Stimulated activated CD4-positive, alpha-beta T cell treated with anti-CD3 and anti-CD28 coated beads, Interleukin-1b, Interleukin-23, amount 100 ng/mL, for 4 hours (primary cell): ENCODE measurements at regions not wholly inside any gene's neighbourhood (a gene's known extent, or its start where the extent isn't known, plus 50 kb on each side); places are given as distances from the start of the nearest gene placed in this dataset.

Experiments used
- DNase-seq, 2 donors: peaks; one replicate each; pipeline ENCODE4 v3.0.0-alpha.2; 2020; ENCODE audit warnings: low read depth in 2 of 2

DNA sequence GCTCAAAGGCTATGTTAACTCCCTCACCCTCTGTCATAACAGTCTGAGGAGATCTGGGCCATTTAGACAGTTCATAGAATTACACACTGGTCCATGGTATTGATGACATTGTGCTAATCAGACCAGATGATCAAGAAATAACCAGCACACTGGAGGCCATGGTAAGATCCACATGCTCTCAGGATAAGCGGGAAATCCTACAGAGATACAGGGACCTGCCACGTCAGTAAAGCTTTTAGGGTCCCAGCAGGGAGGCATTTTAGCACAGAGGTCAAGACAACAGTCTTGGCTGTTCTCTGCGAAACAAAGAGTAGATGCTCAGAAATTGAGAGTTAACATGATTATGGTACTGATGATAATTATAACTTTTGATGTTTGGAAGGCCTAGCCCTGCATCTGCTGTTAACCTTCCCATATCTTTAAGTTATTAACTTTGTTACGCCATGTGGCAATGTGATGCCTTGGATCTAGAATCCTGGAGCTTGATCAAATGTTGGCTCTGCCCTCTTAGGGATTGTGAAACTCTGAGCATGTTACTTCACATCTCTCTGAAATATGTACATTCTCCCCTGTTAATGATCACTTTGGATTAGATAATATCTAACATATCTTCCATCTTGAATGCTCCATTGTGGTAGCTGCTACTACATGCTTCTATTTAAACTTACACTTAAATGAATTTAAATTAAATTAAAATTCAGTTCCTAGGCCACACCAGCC, 172.0 kb upstream of the SOX9 start:
- DNase-seq = no peak

DNA sequence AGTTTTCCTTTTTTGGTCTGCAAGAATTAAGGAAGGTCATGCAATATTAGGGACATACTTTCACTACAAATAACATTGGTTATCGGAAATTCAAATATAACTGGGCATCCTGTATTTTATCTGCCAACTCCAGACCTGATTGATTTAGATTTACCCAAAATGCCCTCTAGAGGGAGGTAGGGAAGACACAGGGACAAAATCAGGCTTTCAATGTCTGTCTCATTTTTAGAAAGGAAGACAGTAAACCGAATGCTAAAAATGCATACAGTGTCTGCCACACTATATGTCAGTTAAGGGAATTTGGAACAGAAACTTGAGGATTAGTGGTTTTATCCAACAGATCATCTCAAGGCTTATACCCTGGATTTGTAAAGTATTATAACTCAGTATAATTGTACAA, 161.7 kb upstream of the SOX9 start:
- no peak for DNase-seq

DNA sequence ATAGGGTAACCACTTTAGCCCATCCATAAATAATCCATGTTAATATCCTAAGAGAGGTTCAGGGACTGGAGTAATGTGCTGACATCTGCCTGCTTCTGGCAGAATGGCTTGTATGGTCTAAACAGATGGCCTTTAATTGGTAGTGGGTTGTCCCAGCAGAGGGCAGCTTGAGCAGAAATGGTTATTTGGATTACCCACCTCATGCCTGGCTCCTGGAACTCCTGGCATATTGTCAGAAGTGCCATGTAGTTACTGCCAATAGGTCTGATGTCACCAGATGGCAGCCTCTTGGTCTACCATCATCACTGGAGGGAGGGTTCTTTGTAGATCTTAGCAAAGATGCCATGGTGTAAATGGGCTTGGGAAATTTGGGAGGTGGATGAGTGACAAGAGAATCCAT, 157.5 kb upstream of the SOX9 start:
- DNase-seq = no peak

DNA sequence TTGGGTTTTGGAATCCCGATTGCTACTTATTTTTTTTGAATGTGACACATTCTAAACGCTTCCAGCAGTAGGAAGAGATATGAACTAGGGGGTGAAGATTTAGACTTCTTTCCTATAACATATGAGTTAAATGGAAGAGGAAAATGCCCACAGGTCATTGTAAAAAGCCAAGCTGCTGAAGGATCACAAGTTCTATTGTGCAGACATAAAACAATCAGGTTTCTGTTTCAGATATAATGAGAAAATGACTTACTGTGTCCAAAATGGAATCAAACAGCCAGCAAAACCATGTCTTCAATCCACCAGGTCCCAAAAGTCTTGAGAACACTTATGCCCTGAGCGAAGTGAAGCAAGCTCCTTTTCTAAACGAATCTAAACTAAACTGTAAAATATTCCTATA, 157.0 kb upstream of the SOX9 start:
- DNase-seq = no peak

DNA sequence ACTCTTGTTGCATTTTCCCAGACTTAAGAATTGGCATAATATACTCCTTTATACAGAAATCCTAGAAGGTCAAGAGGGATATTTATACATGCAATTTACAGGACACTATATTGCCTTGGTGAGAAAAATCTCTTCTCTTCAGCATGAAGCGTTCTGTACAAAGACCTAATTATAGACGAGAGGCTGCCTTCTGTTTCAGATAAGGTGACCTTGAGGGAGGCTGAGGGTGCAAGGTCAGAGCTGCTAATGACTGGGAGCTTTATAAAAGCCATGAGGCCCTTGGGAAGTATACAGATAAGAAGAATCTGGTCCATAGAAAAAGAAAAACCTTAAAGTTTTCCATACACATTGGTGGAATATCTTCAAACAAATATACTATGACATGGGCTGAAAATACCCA, 156.3 kb upstream of the SOX9 start:
- DNase-seq = no peak

DNA sequence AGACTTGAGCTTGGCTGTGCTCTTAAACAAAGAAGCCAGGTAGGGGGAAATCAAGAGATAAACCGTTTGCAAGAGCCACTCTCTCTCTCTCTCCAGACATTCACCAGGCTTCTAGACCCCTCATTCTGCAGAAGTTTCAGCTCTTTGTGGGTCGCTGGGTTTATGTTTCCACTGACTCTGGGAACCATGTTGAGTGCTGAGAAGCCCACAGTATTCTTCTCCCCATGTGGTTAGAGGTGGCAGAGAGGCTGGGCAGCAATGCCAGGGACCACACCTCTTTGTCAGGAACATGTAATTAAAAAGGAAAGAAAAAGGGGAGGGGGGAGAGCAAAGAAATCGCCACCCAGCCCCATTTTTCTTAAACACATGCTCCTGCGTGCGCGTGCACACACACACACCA, 154.8 kb upstream of the SOX9 start:
- DNase-seq = no peak

DNA sequence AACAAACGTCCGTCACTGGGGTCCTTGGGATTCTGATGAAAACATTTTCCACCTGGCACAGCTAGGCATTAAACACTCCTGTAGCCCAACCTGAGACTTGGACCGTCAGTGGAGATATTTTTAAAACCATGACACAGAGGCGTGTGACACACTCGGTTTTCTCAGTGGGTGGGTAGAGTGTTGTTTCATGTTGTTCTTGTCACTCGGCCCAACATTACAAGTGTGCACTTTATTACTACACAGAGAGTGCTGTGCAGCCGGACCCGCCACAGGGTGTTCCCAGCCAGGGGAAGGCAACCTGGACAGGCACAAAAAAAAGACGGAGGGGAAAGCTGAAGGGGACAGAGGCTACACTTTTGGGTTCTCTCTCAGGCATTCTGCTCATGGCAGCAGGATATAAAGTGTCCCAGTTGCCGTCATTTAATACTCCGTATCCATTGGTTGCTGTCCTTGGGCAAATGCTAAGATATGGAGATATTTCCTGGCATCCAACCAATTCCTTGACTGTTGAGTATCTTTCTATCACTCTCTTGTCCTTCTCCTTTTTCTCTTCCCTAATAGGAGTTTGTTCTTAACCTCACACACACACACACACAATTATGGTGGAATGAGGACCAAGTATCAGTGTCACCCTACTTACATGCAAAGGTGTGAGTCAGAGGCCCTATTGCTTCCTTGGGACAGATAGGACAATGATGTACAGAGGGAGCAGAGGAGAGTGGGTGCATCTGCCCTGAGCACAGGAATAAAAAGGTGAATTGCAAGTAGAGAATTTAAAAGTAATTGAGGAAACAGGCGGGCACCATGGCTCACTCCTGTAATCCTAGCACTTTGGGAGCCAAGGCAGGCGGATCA, 154.1 kb upstream of the SOX9 start:
- DNase-seq = no peak

DNA sequence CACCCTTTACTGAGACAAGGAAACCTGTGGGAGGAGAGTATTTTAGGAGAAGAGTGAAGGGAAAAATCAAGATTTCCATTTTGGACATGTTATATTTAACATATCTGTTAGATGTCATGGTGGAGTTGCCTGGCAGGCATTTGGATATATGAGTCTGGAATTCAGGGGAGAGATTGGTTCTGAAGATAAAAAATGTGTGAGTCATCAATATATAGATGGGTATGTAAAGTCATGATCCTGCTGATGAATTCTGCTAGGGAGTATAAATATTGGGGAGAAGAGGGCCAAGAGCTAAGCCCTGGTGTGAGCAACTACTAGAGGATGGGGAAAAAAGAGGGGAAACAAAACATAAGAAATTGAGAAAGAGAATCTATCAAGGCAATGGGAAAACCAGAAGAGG, 151.3 kb upstream of the SOX9 start:
- DNase-seq = no peak

DNA sequence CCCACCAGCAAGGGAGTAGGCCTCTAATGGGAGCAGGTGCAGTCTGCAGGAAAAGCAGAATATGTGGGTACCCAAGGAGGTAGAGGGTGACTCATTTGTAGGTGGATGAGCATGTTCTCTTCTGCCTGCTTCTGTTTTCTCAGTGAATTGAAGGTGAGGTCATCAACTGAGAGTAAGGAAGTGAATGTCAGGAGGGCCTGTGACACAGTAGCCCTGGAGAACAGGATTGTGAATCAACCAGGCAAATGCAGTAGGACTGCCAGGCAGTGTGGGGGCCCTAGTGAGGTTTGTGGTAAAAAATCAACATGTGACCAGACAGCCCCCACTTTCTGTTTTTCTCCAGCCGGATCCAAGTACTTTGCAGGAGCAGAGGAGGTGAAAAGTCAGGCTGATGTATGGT, 150.5 kb upstream of the SOX9 start:
- no peak for DNase-seq

DNA sequence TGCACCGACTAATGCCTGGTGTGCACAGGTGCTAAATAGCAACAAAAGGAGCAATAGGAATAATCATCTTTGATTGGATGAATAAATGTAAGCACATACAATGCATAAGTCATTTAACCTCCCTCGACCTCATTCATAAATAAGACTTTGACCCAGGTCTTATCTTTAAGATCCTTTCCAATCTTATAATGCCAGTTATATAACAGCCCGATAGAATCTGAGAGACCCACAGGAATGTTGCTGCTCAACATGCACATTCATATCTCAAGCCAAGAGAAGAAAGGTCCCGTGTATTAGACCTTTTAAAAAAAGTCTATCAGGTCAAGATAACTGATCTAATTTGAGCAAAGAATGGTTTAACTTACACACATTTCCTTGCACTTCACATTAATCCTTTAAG, 146.8 kb upstream of the SOX9 start:
- no peak for DNase-seq

DNA sequence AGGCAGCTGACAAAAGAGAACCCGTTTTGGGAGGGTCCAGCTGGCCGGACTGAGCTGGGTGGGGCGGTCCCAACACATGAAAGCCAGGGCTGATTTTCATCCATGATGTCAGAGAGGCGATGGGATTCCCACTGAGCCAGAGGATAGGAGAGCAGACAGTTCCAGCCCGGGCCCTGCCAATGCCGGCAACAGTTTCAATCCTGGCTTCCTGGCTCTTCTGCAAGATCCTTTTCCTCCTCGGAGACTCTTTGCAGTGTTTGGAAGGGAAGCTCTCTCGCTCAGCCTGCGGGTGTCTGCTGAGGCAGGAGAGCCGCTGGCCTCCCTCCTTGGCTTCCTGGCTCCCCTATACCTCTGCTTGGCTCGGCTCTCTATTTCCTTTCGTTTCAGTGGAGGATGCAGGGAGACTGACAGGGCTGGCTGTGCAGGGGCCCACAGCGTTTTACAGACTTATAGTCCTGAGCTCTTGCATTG, 145.5 kb upstream of the SOX9 start:
- no peak for DNase-seq

DNA sequence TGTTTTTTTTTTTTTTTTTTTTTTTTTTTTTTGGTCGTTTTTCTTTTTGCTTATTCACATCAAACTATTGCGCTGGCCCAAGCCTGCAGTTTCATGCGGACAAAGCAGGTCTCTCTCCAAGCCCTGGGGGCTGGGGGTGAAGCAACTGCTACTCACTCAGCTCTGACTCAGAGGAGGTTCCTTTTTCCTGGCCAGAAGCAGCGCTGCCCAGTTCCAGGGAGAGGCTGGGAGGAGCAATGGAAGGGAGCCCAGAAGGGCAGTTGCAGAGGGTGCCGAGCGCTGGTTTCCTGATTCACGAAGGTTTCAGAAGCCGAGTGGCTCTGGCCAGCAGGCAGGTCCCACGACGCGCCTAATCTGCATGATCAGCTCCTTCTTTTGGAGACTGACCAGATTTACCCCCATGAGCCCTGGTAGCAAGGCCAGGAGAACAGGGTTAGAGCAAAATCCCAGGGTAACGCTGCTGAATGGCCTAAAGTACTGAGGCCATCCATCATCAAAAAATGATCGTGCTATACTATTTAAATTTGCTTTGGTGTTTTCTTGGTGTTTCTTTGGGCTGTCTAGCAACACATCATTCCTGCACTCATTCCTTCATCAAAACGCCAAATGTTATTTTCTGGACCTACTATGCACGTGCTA, 144.7 kb upstream of the SOX9 start:
- no peak for DNase-seq

DNA sequence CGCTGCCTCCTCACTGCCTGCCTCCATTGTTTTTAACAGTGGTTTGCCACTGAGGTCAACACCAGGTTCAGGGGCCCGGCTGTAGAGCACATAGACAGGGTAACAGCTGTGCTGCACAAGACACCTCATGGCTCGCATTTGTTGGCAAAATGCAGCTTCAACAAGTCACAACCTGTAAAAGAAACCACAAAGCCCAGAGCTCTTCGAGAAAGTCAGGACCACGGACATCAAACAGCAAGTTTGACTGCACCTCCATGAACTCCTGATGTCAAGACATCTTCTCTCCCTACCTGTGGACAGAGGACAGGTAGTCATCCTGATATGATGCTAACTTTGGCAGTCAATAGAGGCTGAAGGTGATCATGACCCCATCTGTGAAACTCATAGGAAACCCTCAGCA, 142.4 kb upstream of the SOX9 start:
- DNase-seq = no peak

DNA sequence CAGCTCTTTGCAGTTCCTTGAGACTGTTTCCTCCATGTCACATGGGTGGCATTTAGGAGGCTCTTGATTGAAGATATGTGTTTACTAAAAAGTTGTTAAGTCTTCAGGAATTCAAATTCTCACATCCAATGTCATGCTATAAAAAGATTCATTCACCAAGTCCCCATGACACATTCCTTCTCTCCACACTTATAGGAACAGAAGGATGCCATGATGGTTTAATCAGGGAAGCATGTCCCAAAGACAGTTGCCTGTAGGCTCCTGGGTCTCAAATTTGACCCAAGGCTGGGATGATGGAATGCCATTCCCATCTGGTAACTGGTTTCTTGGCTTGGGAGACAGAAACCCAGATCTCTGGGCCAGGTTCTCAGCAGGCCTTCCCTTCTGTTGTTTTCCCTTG, 140.6 kb upstream of the SOX9 start:
- DNase-seq = no peak

DNA sequence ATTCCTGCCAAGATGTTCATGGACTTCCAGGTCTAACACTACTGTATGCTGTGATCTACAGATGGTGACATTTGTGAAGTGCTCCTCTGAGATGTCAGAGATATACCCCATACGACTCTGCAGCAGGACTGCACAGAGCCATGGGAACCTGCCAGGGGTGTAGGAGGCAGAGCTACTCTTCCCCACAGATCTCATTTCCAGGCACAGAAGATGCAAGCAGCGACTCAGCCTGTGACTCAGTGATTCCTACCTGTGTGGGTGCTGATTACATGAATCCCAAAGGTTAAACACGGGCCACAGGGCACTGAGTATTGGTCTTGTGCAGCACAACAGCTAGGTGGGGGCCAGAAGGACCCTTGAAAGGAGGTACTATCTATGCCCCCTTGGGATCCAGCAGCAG, 137.0 kb upstream of the SOX9 start:
- DNase-seq = no peak

DNA sequence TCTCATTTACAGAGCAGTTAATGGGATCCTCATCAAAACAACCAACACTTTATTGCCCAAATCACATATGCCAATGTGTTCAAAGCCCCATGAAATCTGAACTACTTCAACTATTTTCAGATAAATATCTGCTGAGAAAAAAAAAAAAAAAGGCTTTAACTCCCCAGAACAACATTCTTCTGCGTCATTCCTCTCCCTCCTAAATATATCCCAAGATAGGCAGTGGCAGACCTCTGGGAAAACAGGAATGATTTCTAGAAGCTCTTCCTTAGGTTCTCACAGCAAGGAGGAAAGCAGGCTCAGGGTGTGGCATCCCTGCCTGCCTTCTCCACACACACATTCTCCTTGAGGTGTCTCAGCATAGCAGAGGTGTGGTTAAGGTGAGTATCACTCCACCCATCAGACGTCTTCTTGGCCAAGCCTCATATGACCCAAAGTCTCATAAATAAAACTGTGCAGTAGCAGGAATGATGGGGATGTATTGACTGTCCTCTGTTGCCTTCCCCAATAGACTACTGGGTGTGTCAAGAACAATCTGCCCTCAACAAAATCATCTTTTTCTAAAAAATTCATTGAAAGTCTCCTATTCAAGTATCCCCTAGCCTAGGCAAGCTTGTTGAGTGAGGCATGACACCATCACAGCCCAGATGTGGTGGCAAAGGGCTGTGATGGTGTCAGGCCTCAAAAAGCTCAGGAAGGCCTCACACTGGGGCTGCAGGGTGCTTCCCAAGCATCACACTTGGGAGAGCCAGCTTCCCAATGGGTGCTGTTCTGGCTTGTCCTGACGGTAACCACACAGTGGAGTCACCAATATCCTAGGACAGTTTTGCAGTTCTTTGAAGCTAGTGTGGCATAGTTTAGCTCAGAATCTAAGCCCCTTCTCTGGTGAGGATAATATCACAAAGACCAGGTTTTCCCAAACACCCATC, 135.4 kb upstream of the SOX9 start:
- DNase-seq = no peak

DNA sequence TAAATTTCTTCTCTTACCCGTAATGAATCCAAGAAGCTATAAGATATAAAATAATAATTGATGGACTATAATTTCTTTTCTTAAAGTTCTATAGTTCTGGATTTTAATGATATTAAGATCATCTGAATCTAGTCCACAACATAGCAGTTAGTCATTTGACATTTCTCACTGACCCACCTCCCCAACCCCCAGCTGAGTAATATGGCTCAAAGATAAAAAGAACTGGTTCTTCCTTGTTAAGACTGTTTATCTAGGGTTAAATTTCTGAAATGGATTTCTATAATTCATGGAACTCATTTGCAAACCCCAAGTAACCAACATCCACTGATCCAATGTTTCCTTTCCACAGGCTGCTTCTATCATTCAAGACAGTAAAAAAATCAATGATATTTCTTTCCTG, 133.9 kb upstream of the SOX9 start:
- no peak for DNase-seq

DNA sequence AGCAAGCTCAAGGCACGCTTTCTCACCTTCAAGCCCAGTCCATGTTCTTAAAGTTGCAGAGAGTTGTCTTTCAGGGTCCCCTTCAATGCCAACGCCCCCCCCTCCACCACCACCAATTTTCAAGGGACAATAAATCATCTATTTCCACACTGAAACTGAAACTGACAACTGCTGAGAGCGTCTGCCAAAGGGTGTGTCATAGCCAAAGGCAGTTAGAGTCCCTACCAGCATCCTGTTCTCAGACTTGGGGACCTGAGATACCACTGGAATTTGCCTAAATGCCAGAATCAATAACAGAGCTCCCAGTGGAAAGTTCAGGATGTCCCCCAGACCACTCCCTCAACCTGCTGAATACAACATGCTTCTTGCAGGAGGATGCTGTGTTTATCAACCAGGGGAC, 133.2 kb upstream of the SOX9 start:
- DNase-seq = no peak

DNA sequence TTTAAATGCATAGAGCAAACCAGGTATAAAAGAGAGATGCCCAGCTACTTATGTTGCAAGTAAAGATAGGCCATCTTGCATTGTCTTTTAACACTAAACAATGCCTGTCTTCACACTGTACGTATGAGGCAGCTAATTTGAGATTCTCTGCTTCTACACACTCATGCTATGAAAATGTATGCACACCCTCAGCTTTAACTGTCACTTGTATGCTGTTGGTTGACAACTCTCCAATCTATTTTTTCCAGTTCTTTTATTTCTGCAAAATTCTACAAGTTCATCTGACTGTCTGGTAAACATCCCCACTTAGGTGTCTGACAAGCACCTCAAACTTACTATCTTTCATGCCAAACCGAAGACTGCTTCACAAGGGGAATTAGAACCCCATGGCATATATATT, 131.7 kb upstream of the SOX9 start:
- no peak for DNase-seq

DNA sequence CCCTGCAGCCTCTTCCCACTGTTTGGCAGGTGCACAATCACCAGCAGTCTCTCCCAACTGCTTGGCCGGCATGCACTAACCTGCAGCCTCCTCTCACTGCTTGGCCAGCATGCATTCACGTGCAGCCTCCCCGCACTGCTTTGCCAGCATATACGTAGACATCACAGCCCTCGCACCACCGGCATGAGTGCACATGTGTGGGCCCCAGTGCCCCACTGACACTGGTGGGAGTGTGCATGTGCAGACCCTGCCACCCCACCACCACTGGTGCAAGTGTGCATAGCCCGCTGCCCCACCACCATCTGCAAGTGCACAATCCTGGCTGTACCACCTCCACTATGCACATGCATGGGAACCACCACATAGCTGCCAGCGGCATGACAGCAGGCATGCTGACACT, 127.5 kb upstream of the SOX9 start:
- DNase-seq = no peak

DNA sequence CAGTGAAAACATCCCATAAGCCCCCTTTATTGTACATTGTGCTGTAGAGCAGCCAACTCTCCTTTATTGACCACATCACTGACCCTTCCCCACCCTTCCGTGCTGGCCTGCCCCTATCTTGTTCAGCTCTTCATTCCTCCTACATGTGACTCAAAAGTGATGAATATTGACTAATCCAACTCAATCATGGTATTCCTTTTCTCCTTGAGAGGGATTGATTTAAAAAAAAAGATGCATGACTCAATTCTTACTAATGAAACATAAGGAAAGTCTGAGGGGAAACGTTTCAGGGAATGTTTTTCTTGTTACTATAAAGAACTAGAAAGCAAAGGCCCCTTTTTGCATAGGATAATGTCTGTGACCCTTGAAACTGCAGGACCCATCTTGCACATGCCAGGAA, 125.2 kb upstream of the SOX9 start:
- no peak for DNase-seq

DNA sequence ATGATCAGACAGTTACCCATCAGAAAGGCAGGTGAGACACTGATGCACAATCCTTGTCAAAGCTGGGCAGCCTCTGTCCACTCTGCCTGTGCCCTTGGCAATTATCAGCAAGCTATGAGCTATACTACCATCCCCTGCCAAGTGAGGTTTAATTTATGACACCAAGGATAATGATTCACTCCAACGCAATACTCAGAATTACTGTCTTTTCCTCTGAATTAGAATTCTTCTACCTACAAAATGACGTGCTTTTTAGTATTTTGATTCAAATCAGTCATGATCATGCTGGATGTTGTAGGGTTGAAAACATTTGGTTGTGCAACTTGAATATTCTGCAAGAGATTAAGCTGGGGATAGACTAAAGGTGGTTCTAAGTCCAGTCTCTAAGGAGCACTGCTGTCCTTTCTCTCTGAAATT, 116.8 kb upstream of the SOX9 start:
- no peak for DNase-seq
